Mesothelial cell of epicardium (in vitro differentiated cells): ENCODE measurements at regions not wholly inside any gene's neighbourhood (a gene's known extent, or its start where the extent isn't known, plus 50 kb on each side); places are given as distances from the start of the nearest gene placed in this dataset.

ENCODE experiments used
- DNase-seq, 2 experiments: peaks; one replicate each; pipeline ENCODE4 v3.0.0; 2021; ENCODE audit warnings: low spot score in 2 of 2; ENCODE audit not compliant: unreplicated experiment in 2 of 2
- H3K27ac Mint-ChIP-seq: 2 replicates; pipeline ENCODE4 v1.8.0; 2021; ENCODE audit warnings: mixed read lengths
- H3K27me3 Mint-ChIP-seq: 2 replicates; pipeline ENCODE4 v1.8.0; 2021; ENCODE audit warnings: low read depth, mixed read lengths
- H3K36me3 Mint-ChIP-seq: 2 replicates; pipeline ENCODE4 v1.8.0; 2021; ENCODE audit warnings: mixed read lengths
- H3K4me1 Mint-ChIP-seq: 2 replicates; pipeline ENCODE4 v1.8.0; 2021; ENCODE audit warnings: mixed read lengths
- H3K4me3 Mint-ChIP-seq: 2 replicates; pipeline ENCODE4 v1.8.0; 2021; ENCODE audit warnings: mild to moderate bottlenecking, moderate library complexity, mixed read lengths
- H3K9me3 Mint-ChIP-seq: 2 replicates; pipeline ENCODE4 v1.8.0; 2021; ENCODE audit warnings: mixed read lengths
- CTCF ChIP-seq: fragments of 200-600 bp; sonication (generic); IDR thresholded peaks from one replicate; pipeline ENCODE4 v1.5.0; 2021; ENCODE audit warnings: antibody characterized with exemption; ENCODE audit not compliant: unreplicated experiment

- peaks cover 6% of the 10 kb centered on the region for H3K9me3 Mint-ChIP-seq
- H3K4me1 Mint-ChIP-seq = no peaks in the 10 kb centered on the region
- no peak for TF ChIP-seq CTCF
- H3K27ac Mint-ChIP-seq = no peak overlapping the region
- no peaks in the 10 kb centered on the region for H3K27me3 Mint-ChIP-seq
- no peak overlapping the region for H3K4me3 Mint-ChIP-seq
- peaks cover 3% of the 10 kb centered on the region for H3K36me3 Mint-ChIP-seq
- DNase-seq = no peak
Observed at GRCh38 chr3:118714800-118715199, 319.8 kb downstream of the IGSF11 start.

GRCh38 chr3:118729546-118729945 lies 305.1 kb downstream of the IGSF11 start:
- H3K27me3 Mint-ChIP-seq = peaks cover 5% of the 10 kb centered on the region
- no peak for TF ChIP-seq CTCF
- no peaks in the 10 kb centered on the region for H3K36me3 Mint-ChIP-seq
- no peaks in the 10 kb centered on the region for H3K9me3 Mint-ChIP-seq
- H3K4me1 Mint-ChIP-seq = peaks cover 3% of the 10 kb centered on the region
- no peak overlapping the region for H3K27ac Mint-ChIP-seq
- no peak for DNase-seq
- no peak overlapping the region for H3K4me3 Mint-ChIP-seq

GRCh38 chr3:118734664-118735063 lies 300.0 kb downstream of the IGSF11 start:
- no peak overlapping the region for H3K4me3 Mint-ChIP-seq
- no peaks in the 10 kb centered on the region for H3K27me3 Mint-ChIP-seq
- no peak for TF ChIP-seq CTCF
- DNase-seq = no peak
- H3K4me1 Mint-ChIP-seq = peaks cover 3% of the 10 kb centered on the region
- H3K9me3 Mint-ChIP-seq = peaks cover 2% of the 10 kb centered on the region
- no peak overlapping the region for H3K27ac Mint-ChIP-seq
- no peaks in the 10 kb centered on the region for H3K36me3 Mint-ChIP-seq

GRCh38 chr3:118736107-118736506 lies 298.5 kb downstream of the IGSF11 start:
- H3K36me3 Mint-ChIP-seq = no peaks in the 10 kb centered on the region
- H3K27ac Mint-ChIP-seq = no peak overlapping the region
- DNase-seq = no peak
- TF ChIP-seq CTCF = no peak
- H3K9me3 Mint-ChIP-seq = peaks cover 14% of the 10 kb centered on the region
- H3K4me3 Mint-ChIP-seq = no peak overlapping the region
- peaks cover 3% of the 10 kb centered on the region for H3K4me1 Mint-ChIP-seq
- no peaks in the 10 kb centered on the region for H3K27me3 Mint-ChIP-seq

- peaks cover 14% of the 10 kb centered on the region for H3K9me3 Mint-ChIP-seq
- H3K27me3 Mint-ChIP-seq = no peaks in the 10 kb centered on the region
- DNase-seq = no peak
- H3K36me3 Mint-ChIP-seq = no peaks in the 10 kb centered on the region
- no peak overlapping the region for H3K27ac Mint-ChIP-seq
- H3K4me1 Mint-ChIP-seq = no peaks in the 10 kb centered on the region
- no peak for TF ChIP-seq CTCF
- no peak overlapping the region for H3K4me3 Mint-ChIP-seq
Observed at GRCh38 chr3:118740722-118741290, 293.8 kb downstream of the IGSF11 start.

GRCh38 chr3:118742760-118743159 lies 291.9 kb downstream of the IGSF11 start:
- Mint-ChIP-seq H3K4me1 (no peaks in the 10 kb centered on the region), H3K27me3 (no peaks in the 10 kb centered on the region), H3K36me3 (no peaks in the 10 kb centered on the region), H3K27ac (no peak overlapping the region), H3K9me3 (peaks cover 14% of the 10 kb centered on the region), H3K4me3 (no peak overlapping the region)
- TF ChIP-seq CTCF = no peak
- DNase-seq = no peak
